Bone marrow (tissue), 2 donors: ENCODE measurements at regions not wholly inside any gene's neighbourhood (a gene's known extent, or its start where the extent isn't known, plus 50 kb on each side); places are given as distances from the start of the nearest gene placed in this dataset.
"Not testable (repeated sequence)": the region's sequence is repeated elsewhere in the genome, so short reads cannot be mapped to it uniquely, and the experiment has no call there.

ENCODE experiments used
- DNase-seq, 2 donors: peaks; one replicate each; lab custom pipeline; 2025; lab: John Stamatoyannopoulos, UW

GRCh38 chr16:88164196-88165039 is 213.2 kb downstream of the BANP start:
- DNase-seq = not testable (repeated sequence)

DNA sequence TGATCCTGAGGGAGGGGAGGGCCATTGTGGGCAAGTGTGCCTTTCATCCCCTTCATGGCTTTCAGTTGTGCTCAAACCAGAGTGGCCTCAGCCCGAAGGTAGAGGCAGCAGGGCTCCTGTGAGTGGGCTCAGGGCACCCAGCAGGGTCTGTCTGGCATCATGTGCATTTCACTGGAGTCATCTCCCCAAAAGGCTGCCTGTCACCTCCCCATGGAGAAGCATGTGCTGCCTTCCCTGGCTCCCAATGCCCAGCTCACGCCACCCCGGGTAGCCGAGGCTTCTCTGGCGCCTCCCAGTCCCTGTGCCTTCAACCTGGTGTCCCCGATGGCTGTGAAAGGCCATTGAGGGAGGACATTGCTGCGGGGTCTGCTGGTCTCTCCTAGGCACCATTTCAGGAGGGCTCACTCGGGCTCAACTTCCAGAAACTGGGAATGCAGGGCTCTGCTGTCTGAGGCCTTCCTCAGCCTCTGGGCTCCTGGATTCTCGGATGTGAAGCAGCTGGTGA is 213.9 kb downstream of the BANP start:
- not testable (repeated sequence) for DNase-seq

DNA sequence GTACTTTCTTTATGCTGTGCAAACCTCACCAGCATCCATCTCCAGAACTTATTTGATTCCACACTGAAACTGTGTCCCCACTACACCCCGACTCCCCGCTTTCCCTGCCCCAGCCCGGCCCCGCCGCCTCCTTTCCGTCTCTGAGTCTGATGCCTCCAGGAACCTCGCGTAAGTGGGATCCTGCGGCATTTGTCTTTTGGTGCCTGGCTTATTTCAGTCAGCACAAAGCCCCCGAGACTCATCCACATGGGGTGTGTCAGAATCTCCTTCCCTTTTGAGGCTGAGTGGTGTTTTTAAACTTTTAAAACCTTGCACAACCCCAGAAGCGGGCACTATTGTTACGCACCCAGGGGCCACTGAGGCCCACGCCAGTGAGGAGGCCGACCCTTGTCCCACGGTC is 214.4 kb downstream of the BANP start:
- DNase-seq = not testable (repeated sequence)

DNA sequence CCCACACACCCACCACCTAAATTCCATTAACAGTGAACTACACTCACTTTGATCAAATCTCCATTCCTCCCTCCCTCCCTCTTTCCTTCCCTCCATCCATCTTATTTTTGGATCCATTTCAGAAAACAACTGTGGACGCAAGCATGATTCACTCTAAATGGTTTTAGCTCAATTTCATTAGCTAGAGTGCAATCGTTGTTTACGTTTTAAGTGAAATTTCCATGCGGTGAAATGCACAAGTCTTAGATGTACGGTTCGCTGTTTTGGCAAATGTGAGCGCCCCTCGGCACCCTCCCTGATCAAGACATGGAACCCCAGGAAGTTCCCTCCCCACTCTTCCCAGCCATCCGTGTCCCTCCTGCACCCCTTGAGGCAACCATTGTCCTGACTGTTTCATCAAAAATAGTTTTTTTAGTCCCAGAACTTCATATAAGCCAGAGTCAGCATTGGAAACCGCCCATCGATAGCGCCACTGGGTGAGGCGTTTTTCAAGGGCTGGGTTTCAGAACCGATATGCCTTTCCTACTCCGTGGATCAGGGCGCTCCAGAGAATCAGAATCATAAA is 215.1 kb downstream of the BANP start:
- not testable (repeated sequence) for DNase-seq

DNA sequence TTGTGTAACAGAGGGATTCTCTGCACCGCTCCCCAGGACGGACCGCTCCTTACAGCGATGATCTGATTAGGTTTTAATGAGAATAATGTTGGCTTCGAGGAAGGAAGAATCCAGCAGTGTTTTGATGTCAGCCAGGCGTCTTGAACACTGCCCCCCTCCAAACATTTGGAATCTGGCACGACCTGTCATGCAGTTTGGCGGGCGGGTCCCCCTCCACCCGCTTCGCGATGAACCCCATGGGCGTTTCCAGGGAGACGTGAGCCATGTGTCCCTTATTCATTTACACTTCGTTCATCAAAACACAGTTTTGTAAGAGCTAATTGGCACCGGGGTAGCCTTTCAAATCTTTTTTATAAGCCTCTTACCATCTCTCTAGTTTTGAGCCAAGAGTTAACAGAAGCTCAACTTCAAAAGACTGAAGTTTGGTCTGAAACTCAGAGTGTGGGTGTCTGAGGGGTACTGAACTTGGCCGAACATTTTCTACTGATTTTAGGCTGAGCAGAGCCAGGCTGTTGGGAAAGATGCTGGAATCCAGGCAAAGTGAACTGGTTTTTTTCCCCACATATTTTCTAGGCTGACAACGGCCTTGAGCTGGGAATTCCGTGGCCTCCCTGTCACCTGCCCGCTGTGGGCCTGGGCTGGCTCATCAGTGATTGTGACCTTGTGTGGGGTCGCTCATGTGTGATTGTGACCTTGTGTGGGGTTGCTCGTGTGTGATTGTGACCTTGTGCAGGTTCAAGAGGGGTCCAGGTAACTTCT is 214.8 kb upstream of the ZNF469 start:
- DNase-seq = not testable (repeated sequence)

GRCh38 chr16:88168557-88168949 is 214.2 kb upstream of the ZNF469 start:
- DNase-seq = not testable (repeated sequence)

DNA sequence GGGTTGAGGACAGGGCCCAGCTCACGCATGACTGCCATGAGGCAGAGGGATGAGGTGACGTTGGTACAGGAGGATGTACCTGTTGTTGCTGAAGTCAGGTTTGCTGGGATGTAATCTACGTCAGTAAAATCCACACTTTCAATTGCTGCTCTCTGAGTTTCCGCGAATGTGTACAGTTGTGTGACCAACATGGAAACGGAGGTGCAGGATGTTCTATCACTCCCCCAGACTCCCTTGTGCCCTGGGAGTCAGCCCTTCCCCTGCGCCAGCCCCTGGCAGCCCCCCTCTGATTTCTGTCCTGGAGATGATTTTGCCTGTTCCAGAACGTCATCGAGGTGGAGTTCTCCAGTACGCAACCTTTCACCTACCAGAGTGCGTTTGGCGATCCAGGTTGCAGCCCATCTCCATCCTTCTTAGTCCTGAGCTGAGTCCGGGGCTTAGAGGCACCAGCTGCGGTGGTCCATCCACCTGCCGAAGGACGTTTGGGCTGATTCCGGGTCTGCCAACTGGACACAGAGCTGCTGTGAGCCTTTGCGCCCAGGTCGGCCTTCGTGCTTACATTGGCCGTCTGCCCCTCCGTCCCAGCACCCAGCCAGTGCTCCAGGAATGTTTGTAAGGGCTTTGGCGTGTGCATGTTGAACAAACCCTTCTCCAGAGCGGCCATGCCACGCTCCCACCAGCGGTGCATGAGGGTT is 213.5 kb upstream of the ZNF469 start:
- DNase-seq = not testable (repeated sequence)

- DNase-seq = not testable (repeated sequence)
Measured at GRCh38 chr16:88169831-88170165, 213.0 kb upstream of the ZNF469 start.

- no peak for DNase-seq
Measured at GRCh38 chr16:88170528-88170991, 212.2 kb upstream of the ZNF469 start.

DNA sequence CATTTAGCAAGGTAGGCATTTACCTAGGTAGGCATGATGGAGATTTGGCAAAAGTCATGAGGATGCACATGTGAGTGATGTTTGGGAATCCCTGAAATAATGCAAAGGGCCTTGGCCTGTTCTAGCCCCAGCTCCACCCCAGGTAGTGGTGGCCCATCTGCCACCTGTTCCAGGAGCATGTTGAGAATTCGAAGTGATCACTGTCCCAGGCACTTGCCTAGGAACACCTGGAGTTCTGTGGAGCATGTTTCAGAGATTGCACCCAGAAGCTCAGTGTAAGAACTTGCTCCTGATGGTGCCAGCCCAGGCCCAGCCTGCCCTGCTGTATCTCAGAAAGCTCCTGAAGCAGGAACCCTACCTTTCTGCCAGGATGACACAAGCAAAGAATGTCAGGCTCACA is 211.6 kb upstream of the ZNF469 start:
- DNase-seq = not testable (repeated sequence)

- DNase-seq = not testable (repeated sequence)
Measured at GRCh38 chr16:88176184-88176583, 206.6 kb upstream of the ZNF469 start.

- not testable (repeated sequence) for DNase-seq
Measured at GRCh38 chr16:88176591-88177180, 206.1 kb upstream of the ZNF469 start.

- DNase-seq = not testable (repeated sequence)
Measured at GRCh38 chr16:88178251-88178650, 204.5 kb upstream of the ZNF469 start.

DNA sequence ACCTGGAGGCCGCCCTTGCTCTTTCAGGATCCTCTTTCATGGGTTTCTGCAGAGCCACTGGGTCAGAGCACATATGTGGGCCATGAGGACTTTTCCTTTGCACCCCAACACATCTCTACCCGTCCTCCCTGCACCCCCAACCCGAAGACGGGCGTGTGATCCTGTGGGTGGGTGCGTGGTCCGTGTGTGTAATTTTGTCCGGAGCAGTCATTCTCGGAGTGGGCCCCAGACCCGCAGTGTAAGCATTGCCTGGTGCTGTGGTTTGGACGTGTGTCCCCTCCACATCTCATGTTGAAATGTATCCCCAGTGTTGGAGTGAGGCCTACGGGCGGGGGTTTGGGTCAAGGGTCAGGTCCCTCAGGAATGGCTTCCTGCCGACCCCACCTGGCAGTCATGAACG is 203.9 kb upstream of the ZNF469 start:
- not testable (repeated sequence) for DNase-seq

GRCh38 chr16:88182967-88183881 is 199.5 kb upstream of the ZNF469 start:
- DNase-seq = not testable (repeated sequence)

- not testable (repeated sequence) for DNase-seq
Measured at GRCh38 chr16:88184053-88184452, 198.7 kb upstream of the ZNF469 start.

- DNase-seq = not testable (repeated sequence)
Measured at GRCh38 chr16:88184566-88185355, 198.0 kb upstream of the ZNF469 start.

DNA sequence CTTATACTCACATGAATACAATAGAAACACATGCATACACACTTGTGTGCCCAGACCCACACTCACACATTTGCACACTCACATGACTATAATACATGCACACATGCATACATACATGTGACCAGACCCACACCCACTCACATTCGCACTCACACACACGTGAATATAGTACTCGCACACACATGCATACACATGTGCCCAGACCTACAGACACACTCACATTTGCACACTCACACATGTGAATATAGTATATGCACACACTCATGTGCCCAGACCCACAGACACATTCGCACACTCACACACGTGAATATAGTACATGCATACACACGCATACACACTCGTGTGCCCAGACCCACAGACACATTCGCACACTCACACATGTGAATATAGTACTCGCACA is 197.4 kb upstream of the ZNF469 start:
- DNase-seq = not testable (repeated sequence)
